GM23338 (cell line): ENCODE measurements at regions not wholly inside any gene's neighbourhood (a gene's known extent, or its start where the extent isn't known, plus 50 kb on each side); places are given as distances from the start of the nearest gene placed in this dataset.

ENCODE experiments used
- ATAC-seq: fragments of 200-7000 bp; cut with Tn5 transposase; 3 replicates; pipeline ENCODE4 v1.9.1; 2020
- DNase-seq: peaks from one replicate; pipeline ENCODE4 v3.0.0-alpha.2; 2015; ENCODE audit warnings: low spot score
- H2AFZ ChIP-seq: fragments of 200-600 bp; sonication (generic); 2 replicates; pipeline ENCODE4 v1.8.0; 2016; ENCODE audit warnings: antibody characterized with exemption, mild to moderate bottlenecking, moderate library complexity
- H3F3A ChIP-seq: fragments of 200-600 bp; sonication (generic); replicated peaks from 2 replicates; pipeline ENCODE4 v1.8.0; 2017; ENCODE audit warnings: antibody characterized with exemption, mixed run types, low read depth
- H3K27ac ChIP-seq: fragments of 200-600 bp; sonication (generic); 2 replicates; pipeline ENCODE4 v1.6.1; 2016; ENCODE audit warnings: low read depth
- H3K27me3 ChIP-seq: fragments of 200-600 bp; sonication (generic); 2 replicates; pipeline ENCODE4 v1.8.0; 2016; ENCODE audit warnings: mild to moderate bottlenecking, mixed run types, moderate library complexity; ENCODE audit not compliant: insufficient read depth
- H3K36me3 ChIP-seq: fragments of 200-600 bp; sonication (generic); 2 replicates; pipeline ENCODE4 v1.8.0; 2016; ENCODE audit warnings: mild to moderate bottlenecking; ENCODE audit not compliant: insufficient read depth
- H3K4me1 ChIP-seq: fragments of 200-600 bp; sonication (generic); 2 replicates; pipeline ENCODE4 v1.8.0; 2016; ENCODE audit warnings: mild to moderate bottlenecking, moderate library complexity; ENCODE audit not compliant: insufficient read depth
- H3K4me2 ChIP-seq: fragments of 200-600 bp; sonication (generic); 2 replicates; pipeline ENCODE4 v1.7.1; 2017; ENCODE audit warnings: mixed run types
- H3K4me3 ChIP-seq: fragments of 200-600 bp; sonication (generic); 2 replicates; pipeline ENCODE4 v1.6.1; 2016; ENCODE audit warnings: mixed run types
- H3K79me2 ChIP-seq: fragments of 200-600 bp; sonication (generic); replicated peaks from 2 replicates; pipeline ENCODE4 v1.8.0; 2017; ENCODE audit warnings: mild to moderate bottlenecking; ENCODE audit not compliant: insufficient read depth
- H3K9me2 ChIP-seq: fragments of 200-600 bp; sonication (generic); 2 replicates; pipeline ENCODE4 v1.8.0; 2017; ENCODE audit not compliant: insufficient read depth
- H4K20me1 ChIP-seq: fragments of 200-600 bp; sonication (generic); replicated peaks from 2 replicates; pipeline ENCODE4 v1.8.0; 2017; ENCODE audit warnings: mild to moderate bottlenecking; ENCODE audit not compliant: insufficient read depth
- H3K27ac Mint-ChIP-seq: 2 replicates; pipeline ENCODE4 v1.8.0; 2020; ENCODE audit warnings: inconsistent platforms, mild to moderate bottlenecking, moderate library complexity, mixed read lengths
- H3K27me3 Mint-ChIP-seq: 3 replicates; pipeline ENCODE4 v1.8.0; 2022; ENCODE audit warnings: low read depth, mild to moderate bottlenecking, moderate library complexity, mixed read lengths, inconsistent platforms; ENCODE audit not compliant: insufficient read depth, poor library complexity
- H3K36me3 Mint-ChIP-seq: 3 replicates; pipeline ENCODE4 v1.8.0; 2021; ENCODE audit warnings: low read depth, mild to moderate bottlenecking, inconsistent platforms, moderate library complexity, mixed read lengths
- H3K4me1 Mint-ChIP-seq: 3 replicates; pipeline ENCODE4 v1.8.0; 2020; ENCODE audit warnings: mild to moderate bottlenecking, inconsistent platforms, mixed read lengths
- H3K4me3 Mint-ChIP-seq: 3 replicates; pipeline ENCODE4 v1.8.0; 2021; ENCODE audit warnings: moderate library complexity, mild to moderate bottlenecking, inconsistent platforms, mixed read lengths
- H3K9me3 Mint-ChIP-seq: 3 replicates; pipeline ENCODE4 v1.8.0; 2020; ENCODE audit warnings: moderate library complexity, mild to moderate bottlenecking, inconsistent platforms, mixed read lengths
- CREB1 ChIP-seq: fragments of 250-450 bp; sonication (Bioruptor Pico); IDR thresholded peaks from 2 replicates; pipeline ENCODE4 v1.5.0; 2020; ENCODE audit warnings: low read depth, mild to moderate bottlenecking, moderate library complexity
- CTCF ChIP-seq, 2 experiments: fragments of 200-600 bp in 1 of 2; sonication (generic) in 1 of 2; conservative IDR thresholded peaks; 2 replicates each; pipeline versions ENCODE4 v1.5.1 to v1.6.1; 2016 to 2017; ENCODE audit warnings: antibody characterized with exemption in 2 of 2, low read depth in 2 of 2, mild to moderate bottlenecking in 2 of 2, moderate library complexity in 1 of 2
- ETS1 ChIP-seq: IDR thresholded peaks from 2 replicates; pipeline ENCODE4 v1.6.1; 2016; ENCODE audit warnings: antibody characterized with exemption
- EZH2 ChIP-seq: fragments of 200-600 bp; sonication (generic); IDR thresholded peaks from one replicate; pipeline ENCODE4 v1.8.0; 2017; ENCODE audit warnings: antibody characterized with exemption, mild to moderate bottlenecking, low read depth; ENCODE audit not compliant: unreplicated experiment
- EZH2phosphoT487 ChIP-seq: fragments of 200-600 bp; sonication (generic); IDR thresholded peaks from one replicate; pipeline ENCODE4 v1.8.1; 2018; ENCODE audit warnings: antibody characterized with exemption; ENCODE audit not compliant: unreplicated experiment
- JUNB ChIP-seq: IDR thresholded peaks from one replicate; pipeline ENCODE4 v1.6.1; 2016; ENCODE audit warnings: antibody characterized with exemption; ENCODE audit not compliant: unreplicated experiment
- NANOG ChIP-seq: IDR thresholded peaks from 2 replicates; pipeline ENCODE4 v1.6.1; 2016; ENCODE audit warnings: antibody characterized with exemption, borderline replicate concordance
- POLR2AphosphoS5 ChIP-seq: IDR thresholded peaks from 2 replicates; pipeline ENCODE4 v1.6.1; 2016; ENCODE audit warnings: antibody characterized with exemption, low read depth
- STAT1 ChIP-seq: IDR thresholded peaks from one replicate; pipeline ENCODE4 v1.6.1; 2016; ENCODE audit warnings: antibody characterized with exemption; ENCODE audit not compliant: unreplicated experiment
- ZNF114 ChIP-seq: fragments of 250-450 bp; sonication (Bioruptor Pico); IDR thresholded peaks from 2 replicates; pipeline ENCODE4 v1.5.0; 2020; ENCODE audit warnings: mild to moderate bottlenecking, moderate library complexity
- ZNF331 ChIP-seq: fragments of 250-450 bp; sonication (Bioruptor Pico); IDR thresholded peaks from 2 replicates; pipeline ENCODE4 v1.5.0; 2020; ENCODE audit warnings: low read depth, mild to moderate bottlenecking, moderate library complexity
- TF ChIP-seq, protein P1 (sequence below): IDR thresholded peaks from one replicate; pipeline ENCODE4 v1.6.1; 2018; ENCODE audit warnings: antibody characterized with exemption; ENCODE audit not compliant: unreplicated experiment

GRCh38 chr6:18317850-18318249 is 53.5 kb upstream of the DEK start (continued):
- TF ChIP-seq, protein P1, sequence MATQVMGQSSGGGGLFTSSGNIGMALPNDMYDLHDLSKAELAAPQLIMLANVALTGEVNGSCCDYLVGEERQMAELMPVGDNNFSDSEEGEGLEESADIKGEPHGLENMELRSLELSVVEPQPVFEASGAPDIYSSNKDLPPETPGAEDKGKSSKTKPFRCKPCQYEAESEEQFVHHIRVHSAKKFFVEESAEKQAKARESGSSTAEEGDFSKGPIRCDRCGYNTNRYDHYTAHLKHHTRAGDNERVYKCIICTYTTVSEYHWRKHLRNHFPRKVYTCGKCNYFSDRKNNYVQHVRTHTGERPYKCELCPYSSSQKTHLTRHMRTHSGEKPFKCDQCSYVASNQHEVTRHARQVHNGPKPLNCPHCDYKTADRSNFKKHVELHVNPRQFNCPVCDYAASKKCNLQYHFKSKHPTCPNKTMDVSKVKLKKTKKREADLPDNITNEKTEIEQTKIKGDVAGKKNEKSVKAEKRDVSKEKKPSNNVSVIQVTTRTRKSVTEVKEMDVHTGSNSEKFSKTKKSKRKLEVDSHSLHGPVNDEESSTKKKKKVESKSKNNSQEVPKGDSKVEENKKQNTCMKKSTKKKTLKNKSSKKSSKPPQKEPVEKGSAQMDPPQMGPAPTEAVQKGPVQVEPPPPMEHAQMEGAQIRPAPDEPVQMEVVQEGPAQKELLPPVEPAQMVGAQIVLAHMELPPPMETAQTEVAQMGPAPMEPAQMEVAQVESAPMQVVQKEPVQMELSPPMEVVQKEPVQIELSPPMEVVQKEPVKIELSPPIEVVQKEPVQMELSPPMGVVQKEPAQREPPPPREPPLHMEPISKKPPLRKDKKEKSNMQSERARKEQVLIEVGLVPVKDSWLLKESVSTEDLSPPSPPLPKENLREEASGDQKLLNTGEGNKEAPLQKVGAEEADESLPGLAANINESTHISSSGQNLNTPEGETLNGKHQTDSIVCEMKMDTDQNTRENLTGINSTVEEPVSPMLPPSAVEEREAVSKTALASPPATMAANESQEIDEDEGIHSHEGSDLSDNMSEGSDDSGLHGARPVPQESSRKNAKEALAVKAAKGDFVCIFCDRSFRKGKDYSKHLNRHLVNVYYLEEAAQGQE: no peak
- TF ChIP-seq ZNF114 (no peak), CREB1 (CRISPR knock-in tag) (no peak)

DNA sequence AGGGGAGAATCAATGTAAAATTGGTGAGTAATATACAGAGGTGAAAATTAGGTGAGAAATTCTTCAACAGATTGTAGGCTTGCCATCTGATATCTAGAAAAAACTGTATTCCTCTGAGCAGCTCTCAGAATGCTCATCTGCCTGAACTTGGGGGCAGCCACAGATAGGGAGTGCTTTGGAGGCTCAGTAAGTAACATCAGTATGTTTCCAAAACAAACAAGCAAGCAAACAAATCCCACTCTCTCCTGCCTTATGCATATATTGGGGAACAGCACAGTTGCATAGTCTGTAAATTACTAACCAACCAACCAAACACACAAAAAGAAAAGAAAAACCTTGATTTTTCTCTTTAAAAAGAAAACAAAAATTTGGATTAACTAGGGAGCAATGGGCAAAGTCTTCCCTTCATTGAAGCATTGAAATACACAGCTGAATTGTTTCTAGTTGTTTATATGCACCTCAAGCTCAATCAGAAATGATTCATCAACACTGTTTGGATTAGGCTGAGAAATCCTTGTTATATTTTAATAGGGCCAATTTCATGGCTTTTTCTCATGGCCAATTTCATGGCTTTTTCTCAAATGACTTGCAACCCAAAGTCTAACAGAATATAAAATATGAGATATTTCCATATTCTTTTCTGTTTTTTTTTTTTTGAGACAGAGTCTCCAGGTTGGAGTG is 50.1 kb upstream of the DEK start:
- Histone ChIP-seq H3K4me3 (no peak overlapping the region), H3K4me2 (no peak overlapping the region), H2AFZ (no peak overlapping the region), H3K4me1 (no peaks in the 10 kb centered on the region; the same call in 1 of the 2 replicates), H3F3A (no peaks in the 10 kb centered on the region), H3K27ac (no peak overlapping the region), H3K79me2 (no peaks in the 10 kb centered on the region), H3K36me3 (peaks cover 5% of the 10 kb centered on the region; the same call in 1 of the 2 replicates), H4K20me1 (no peaks in the 10 kb centered on the region), H3K27me3 (no peaks in the 10 kb centered on the region), H3K9me2 (no peaks in the 10 kb centered on the region)
- Mint-ChIP-seq H3K27me3 (peaks cover 4% of the 10 kb centered on the region), H3K36me3 (peaks cover 6% of the 10 kb centered on the region), H3K4me1 (peaks cover 4% of the 10 kb centered on the region; the same call in 2 of the 3 replicates), H3K4me3 (no peak overlapping the region), H3K27ac (no peak overlapping the region), H3K9me3 (peaks cover 15% of the 10 kb centered on the region)
- DNase-seq: no peak
- ATAC-seq: no peak
- no peak for TF ChIP-seq ETS1
- TF ChIP-seq POLR2AphosphoS5: no peak
- TF ChIP-seq ZNF331 (CRISPR knock-in tag): no peak
- no peak for TF ChIP-seq CTCF (conservative IDR thresholded peaks at IDR 0.05; ENCODE audit: low read depth in 2 of 2)
- TF ChIP-seq EZH2: no peak
- TF ChIP-seq ZNF114: no peak
- no peak for TF ChIP-seq EZH2phosphoT487
- TF ChIP-seq, protein P1: no peak
- no peak for TF ChIP-seq JUNB
- TF ChIP-seq STAT1: no peak
- TF ChIP-seq CREB1 (CRISPR knock-in tag): no peak
- no peak for TF ChIP-seq NANOG
